ENCODE measurements at regions not wholly inside any gene's neighbourhood (a gene's known extent, or its start where the extent isn't known, plus 50 kb on each side); places are given as distances from the start of the nearest gene placed in this dataset.

- H2BK20ac ChIP-seq (ENCODE audit: low read depth, low read length, poor library complexity, severe bottlenecking), result no peak overlapping the region
- H3K23me2 ChIP-seq (ENCODE audit: insufficient read length, low read depth, low read length, poor library complexity, severe bottlenecking), result no peaks in the 10 kb centered on the region
- no peaks in the 10 kb centered on the region for H4K20me1 ChIP-seq (ENCODE audit: control insufficient read depth, insufficient read depth, insufficient read length)
- H3K9ac ChIP-seq (ENCODE audit: extremely low read depth, insufficient read length, low read length), result no peak overlapping the region
- H4K5ac ChIP-seq (ENCODE audit: insufficient read length, low read depth, low read length), result no peak overlapping the region
- H3K14ac ChIP-seq (ENCODE audit: insufficient read depth, low read length), result no peak overlapping the region
- Mint-ChIP-seq H3K4me1 (peaks cover 15 to 16% of the 10 kb centered on the region in 2 experiments), H3K27me3 (ENCODE audit: low read depth) (peaks cover 3% of the 10 kb centered on the region), H3K4me3 (no peak overlapping the region), H3K27ac (no peak overlapping the region), H3K9me3 (no peaks in the 10 kb centered on the region), H3K36me3 (ENCODE audit: insufficient read depth in 1 of 3, low read depth in 3 of 3) (peaks cover 0 to 3% (median 0%) of the 10 kb centered on the region in 3 experiments; a peak in 2 of 7 replicates)
- TF ChIP-seq, protein P1, sequence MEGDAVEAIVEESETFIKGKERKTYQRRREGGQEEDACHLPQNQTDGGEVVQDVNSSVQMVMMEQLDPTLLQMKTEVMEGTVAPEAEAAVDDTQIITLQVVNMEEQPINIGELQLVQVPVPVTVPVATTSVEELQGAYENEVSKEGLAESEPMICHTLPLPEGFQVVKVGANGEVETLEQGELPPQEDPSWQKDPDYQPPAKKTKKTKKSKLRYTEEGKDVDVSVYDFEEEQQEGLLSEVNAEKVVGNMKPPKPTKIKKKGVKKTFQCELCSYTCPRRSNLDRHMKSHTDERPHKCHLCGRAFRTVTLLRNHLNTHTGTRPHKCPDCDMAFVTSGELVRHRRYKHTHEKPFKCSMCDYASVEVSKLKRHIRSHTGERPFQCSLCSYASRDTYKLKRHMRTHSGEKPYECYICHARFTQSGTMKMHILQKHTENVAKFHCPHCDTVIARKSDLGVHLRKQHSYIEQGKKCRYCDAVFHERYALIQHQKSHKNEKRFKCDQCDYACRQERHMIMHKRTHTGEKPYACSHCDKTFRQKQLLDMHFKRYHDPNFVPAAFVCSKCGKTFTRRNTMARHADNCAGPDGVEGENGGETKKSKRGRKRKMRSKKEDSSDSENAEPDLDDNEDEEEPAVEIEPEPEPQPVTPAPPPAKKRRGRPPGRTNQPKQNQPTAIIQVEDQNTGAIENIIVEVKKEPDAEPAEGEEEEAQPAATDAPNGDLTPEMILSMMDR (conservative IDR thresholded peaks at IDR 0.05), result no peak
- no peak overlapping the region for H2BK120ac ChIP-seq (ENCODE audit: low read depth, low read length, poor library complexity, severe bottlenecking)
- H3K4ac ChIP-seq (ENCODE audit: low read depth, low read length), result no peak overlapping the region
- no peaks in the 10 kb centered on the region for H3K9me3 ChIP-seq (ENCODE audit: control insufficient read depth, low read depth, low read length)
- H2BK5ac ChIP-seq (ENCODE audit: insufficient read length, low read length), result no peak overlapping the region
- H3K27ac ChIP-seq (ENCODE audit: insufficient read length, low read depth, low read length), result no peak overlapping the region
- H3K79me1 ChIP-seq (ENCODE audit: insufficient read depth, low read depth, low read length, poor library complexity, severe bottlenecking), result no peaks in the 10 kb centered on the region
- no peak overlapping the region for H2BK12ac ChIP-seq (ENCODE audit: insufficient read length, low read depth, low read length)
- no peak overlapping the region for H2AFZ ChIP-seq (ENCODE audit: low read length)
- no peak overlapping the region for H2AK5ac ChIP-seq (ENCODE audit: insufficient read length, low read length)
- no peak overlapping the region for H3K18ac ChIP-seq (ENCODE audit: insufficient read length, low read depth, low read length)
- H4K91ac ChIP-seq (ENCODE audit: insufficient read length, low read depth, low read length), result no peak overlapping the region
- H3K4me2 ChIP-seq (ENCODE audit: insufficient read depth, insufficient read length, low read length), result no peak overlapping the region
- no peak overlapping the region for H3K23ac ChIP-seq (ENCODE audit: insufficient read length, low read depth, low read length)
- no peak overlapping the region for H4K8ac ChIP-seq (replicated peaks; ENCODE audit: insufficient read length, low read depth, low read length)
- H3K56ac ChIP-seq (ENCODE audit: insufficient read length, low read depth, low read length), result no peak overlapping the region
- no peak for DNase-seq
- no peaks in the 10 kb centered on the region for H3K4me1 ChIP-seq (ENCODE audit: insufficient read depth, low read length)
- H3T11ph ChIP-seq (ENCODE audit: low read length), result no peak overlapping the region
- no peaks in the 10 kb centered on the region for H3K79me2 ChIP-seq (ENCODE audit: insufficient read depth, low read length)
- no peaks in the 10 kb centered on the region for H3K27me3 ChIP-seq (ENCODE audit: insufficient read depth, low read length)
- H2BK15ac ChIP-seq (ENCODE audit: low read depth, low read length), result no peak overlapping the region
Observed at GRCh38 chr2:136175868-136176267, 57.9 kb upstream of the CXCR4 start.
